Epithelial cell of esophagus (primary cell): ENCODE measurements at regions not wholly inside any gene's neighbourhood (a gene's known extent, or its start where the extent isn't known, plus 50 kb on each side); places are given as distances from the start of the nearest gene placed in this dataset.

Experiments used
- DNase-seq: peaks from one replicate; pipeline ENCODE4 v3.0.0; 2010; ENCODE audit warnings: low read depth
- H3K4me3 ChIP-seq: 2 replicates; pipeline ENCODE4 v1.5.1; 2011; ENCODE audit warnings: mild to moderate bottlenecking, low read length, control low read depth
- TF ChIP-seq, protein P1 (sequence below): IDR thresholded peaks from 2 replicates; pipeline ENCODE4 v1.5.1; 2011; ENCODE audit warnings: low read depth, mild to moderate bottlenecking, low read length, control low read depth, inconsistent platforms; ENCODE audit not compliant: insufficient read depth; ENCODE audit errors: missing control alignments

DNA sequence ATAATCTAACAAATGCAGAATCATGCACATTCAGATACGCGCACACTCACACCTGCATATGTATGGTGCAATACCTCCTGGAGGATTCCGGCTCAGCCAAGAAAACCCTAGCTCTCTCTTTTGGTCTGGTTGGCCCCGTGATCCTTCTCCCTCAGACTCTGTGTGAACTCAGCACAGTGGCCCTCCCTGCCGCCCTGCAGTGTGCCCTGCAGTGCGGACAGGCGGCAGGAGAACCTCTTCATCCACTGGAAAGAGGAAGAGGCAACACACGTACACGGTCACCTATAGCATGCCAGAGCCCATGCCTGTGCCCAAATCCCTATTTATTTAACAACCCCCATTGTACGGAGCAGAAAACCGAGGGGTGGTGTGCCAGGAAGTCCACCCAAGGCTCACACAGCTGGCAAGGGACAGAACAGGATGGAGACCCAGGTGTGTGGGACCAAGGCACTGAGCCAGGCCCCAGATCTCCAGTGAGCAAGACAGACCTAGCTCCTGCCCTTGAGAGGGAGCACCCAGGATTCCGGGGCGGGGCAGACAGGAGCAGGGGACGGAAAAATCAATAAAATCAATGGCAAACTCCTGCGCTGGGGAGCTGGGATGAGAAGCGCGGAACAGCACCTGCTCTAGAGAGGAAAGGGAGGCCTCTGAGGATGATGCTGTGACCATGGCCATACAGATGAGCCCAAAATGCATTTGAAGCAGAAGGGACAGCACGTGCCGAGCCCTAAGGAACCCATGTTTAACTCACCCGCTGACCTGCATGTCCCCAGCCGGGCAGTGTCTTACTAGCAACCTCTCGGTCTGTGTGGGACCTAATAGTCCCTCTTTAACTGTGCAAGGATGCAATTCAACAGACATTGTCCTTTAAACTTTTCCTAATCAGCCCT is 54.7 kb upstream of the CIBAR2 start:
- TF ChIP-seq, protein P1, sequence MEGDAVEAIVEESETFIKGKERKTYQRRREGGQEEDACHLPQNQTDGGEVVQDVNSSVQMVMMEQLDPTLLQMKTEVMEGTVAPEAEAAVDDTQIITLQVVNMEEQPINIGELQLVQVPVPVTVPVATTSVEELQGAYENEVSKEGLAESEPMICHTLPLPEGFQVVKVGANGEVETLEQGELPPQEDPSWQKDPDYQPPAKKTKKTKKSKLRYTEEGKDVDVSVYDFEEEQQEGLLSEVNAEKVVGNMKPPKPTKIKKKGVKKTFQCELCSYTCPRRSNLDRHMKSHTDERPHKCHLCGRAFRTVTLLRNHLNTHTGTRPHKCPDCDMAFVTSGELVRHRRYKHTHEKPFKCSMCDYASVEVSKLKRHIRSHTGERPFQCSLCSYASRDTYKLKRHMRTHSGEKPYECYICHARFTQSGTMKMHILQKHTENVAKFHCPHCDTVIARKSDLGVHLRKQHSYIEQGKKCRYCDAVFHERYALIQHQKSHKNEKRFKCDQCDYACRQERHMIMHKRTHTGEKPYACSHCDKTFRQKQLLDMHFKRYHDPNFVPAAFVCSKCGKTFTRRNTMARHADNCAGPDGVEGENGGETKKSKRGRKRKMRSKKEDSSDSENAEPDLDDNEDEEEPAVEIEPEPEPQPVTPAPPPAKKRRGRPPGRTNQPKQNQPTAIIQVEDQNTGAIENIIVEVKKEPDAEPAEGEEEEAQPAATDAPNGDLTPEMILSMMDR: no peak
- H3K4me3 ChIP-seq: no peak overlapping the region
- peak; percentile 32 for DNase-seq

- TF ChIP-seq, protein P1: no peak
- H3K4me3 ChIP-seq: no peak overlapping the region
- no peak for DNase-seq
These were observed 55.6 kb upstream of the CIBAR2 start for GRCh38 chr16:85167589-85168537.

- H3K4me3 ChIP-seq: no peak overlapping the region
- peak; percentile 26 for DNase-seq
- TF ChIP-seq, protein P1: no peak
These were observed 56.5 kb upstream of the CIBAR2 start for GRCh38 chr16:85168732-85169256.

DNA sequence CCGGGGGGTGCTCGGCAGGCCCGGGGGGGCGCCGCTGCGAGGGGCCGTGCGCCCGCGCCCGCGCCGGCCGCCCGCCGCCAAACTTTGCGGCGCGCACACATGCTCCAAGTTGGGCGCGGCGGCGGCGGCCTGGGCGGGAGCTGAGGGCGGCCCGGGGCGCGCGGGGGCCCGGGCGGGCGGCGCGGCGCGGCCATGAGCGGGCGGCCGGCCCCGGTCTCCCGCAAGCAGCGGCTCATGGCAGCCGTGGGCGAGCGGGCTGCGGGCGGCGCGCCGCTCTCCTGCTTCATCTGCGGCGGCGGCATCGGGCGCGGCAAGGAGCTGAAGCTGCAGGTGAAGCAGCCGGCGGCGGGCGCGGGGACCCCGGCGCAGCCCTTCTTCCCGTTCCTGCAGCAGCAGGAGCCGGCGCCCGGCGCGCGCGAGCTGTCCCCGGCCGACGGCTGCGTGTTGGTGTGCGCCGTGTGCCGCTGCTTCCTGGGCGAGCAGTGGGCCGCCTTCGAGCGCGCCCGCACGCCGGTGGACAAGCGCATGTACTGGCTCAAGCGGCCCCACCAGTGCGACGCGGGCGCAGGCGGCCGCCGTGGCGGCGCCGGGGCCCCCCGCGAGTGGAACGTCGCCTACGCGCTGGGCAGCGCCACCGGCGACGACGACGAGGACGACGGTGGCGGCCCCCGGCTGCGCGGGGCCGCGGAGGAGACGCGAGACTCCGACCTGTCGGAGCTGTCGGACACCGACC is 57.2 kb upstream of the CIBAR2 start:
- TF ChIP-seq, protein P1: no peak
- no peak overlapping the region for H3K4me3 ChIP-seq
- peak; percentile 37 for DNase-seq

DNA sequence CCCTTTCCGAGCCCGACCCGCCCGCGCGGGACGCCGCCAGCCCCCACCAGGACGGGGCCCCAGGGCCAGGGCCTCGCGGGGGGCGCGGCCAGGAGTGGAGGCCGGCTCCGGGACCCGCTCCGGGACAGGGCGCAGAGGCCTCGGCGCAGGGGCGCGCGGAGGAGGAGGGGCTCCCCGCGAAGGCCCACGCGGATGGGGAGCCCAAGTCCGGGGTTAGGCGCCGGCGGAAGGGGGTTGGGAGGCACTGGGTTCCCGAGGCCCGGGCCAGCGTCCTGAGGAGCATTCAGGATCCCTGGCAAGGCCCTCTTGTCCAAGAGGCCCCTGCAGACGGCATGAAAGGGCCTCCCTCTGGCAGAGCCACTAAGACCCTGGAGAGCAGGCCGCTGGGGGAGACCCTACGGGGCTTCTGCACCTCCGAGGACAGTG is 57.8 kb upstream of the CIBAR2 start:
- TF ChIP-seq, protein P1: no peak
- no peak overlapping the region for H3K4me3 ChIP-seq
- DNase-seq: no peak

- no peak for DNase-seq
- TF ChIP-seq, protein P1: no peak
- H3K4me3 ChIP-seq: no peak overlapping the region
These were observed 58.3 kb upstream of the CIBAR2 start for GRCh38 chr16:85170590-85171003.
